ENCODE measurements at regions not wholly inside any gene's neighbourhood (a gene's known extent, or its start where the extent isn't known, plus 50 kb on each side); places are given as distances from the start of the nearest gene placed in this dataset.

DNA sequence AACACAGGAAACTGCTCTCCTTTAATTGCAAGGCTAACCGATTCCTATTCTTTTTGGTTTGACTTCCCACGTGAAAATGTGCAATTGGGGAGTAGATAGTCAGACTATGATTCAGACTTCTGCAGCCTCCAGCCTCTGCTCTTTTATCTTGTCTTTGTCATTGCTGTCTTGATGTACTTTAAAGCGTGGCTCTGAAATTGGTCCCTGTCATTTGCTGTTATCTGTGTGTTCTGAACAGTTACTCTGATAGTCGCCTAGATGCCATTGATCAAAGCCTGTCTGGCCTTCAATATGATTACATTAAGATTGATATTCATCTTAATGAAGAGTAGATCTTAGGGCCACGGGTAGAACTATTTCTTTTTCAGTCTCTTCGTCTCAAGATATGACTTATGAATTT, 799.2 kb downstream of the REEP3 start:
- TF ChIP-seq, protein P1, sequence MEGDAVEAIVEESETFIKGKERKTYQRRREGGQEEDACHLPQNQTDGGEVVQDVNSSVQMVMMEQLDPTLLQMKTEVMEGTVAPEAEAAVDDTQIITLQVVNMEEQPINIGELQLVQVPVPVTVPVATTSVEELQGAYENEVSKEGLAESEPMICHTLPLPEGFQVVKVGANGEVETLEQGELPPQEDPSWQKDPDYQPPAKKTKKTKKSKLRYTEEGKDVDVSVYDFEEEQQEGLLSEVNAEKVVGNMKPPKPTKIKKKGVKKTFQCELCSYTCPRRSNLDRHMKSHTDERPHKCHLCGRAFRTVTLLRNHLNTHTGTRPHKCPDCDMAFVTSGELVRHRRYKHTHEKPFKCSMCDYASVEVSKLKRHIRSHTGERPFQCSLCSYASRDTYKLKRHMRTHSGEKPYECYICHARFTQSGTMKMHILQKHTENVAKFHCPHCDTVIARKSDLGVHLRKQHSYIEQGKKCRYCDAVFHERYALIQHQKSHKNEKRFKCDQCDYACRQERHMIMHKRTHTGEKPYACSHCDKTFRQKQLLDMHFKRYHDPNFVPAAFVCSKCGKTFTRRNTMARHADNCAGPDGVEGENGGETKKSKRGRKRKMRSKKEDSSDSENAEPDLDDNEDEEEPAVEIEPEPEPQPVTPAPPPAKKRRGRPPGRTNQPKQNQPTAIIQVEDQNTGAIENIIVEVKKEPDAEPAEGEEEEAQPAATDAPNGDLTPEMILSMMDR (IDR thresholded peaks at IDR 0.05): no peak
- TF ChIP-seq POLR2A (IDR thresholded peaks at IDR 0.05): no peak
- no peaks in the 10 kb centered on the region for H3K27me3 ChIP-seq
- no peak for DNase-seq
- H3K4me3 ChIP-seq: no peak overlapping the region
- peaks cover 0 to 6% (median 0%) of the 10 kb centered on the region in 3 donors for H3K9me3 ChIP-seq
- no peak overlapping the region for H3K27ac ChIP-seq
- intact Hi-C loops (cut with DNase I): no loop called here
- no peaks in the 10 kb centered on the region for H3K36me3 ChIP-seq
- 61 to 64% methylated on average over 6 of the region's 6 CpGs for WGBS, 2 donors
- no peaks in the 10 kb centered on the region for H3K4me1 ChIP-seq

DNA sequence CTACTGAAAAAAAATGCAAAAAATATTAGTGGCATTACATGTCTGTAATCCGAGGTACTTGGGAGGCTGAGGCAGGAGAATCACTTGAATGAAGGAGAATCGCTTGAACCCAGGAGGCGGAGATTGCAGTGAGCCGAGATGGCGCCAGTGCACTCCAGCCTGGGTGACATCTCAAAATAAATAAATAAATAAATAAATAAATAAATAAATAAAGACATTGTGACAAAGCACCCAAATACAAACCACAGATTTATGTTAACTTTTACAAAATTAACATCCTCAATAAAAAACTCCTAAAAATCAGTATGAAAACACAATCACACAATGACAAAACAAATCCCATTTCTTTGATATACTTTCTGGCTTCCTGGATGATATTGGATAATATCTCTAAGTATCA, 808.3 kb downstream of the REEP3 start:
- Histone ChIP-seq H3K27ac (no peak overlapping the region), H3K4me1 (no peaks in the 10 kb centered on the region), H3K27me3 (no peaks in the 10 kb centered on the region), H3K9me3 (peaks cover 0 to 10% (median 0%) of the 10 kb centered on the region in 3 donors), H3K36me3 (no peaks in the 10 kb centered on the region), H3K4me3 (no peak overlapping the region)
- intact Hi-C loops (cut with DNase I): no loop called here
- TF ChIP-seq POLR2A (IDR thresholded peaks at IDR 0.05): no peak
- TF ChIP-seq, protein P1 (IDR thresholded peaks at IDR 0.05): no peak
- WGBS, 2 donors: 85 to 93% methylated on average over 5 of the region's 5 CpGs
- DNase-seq: no peak

DNA sequence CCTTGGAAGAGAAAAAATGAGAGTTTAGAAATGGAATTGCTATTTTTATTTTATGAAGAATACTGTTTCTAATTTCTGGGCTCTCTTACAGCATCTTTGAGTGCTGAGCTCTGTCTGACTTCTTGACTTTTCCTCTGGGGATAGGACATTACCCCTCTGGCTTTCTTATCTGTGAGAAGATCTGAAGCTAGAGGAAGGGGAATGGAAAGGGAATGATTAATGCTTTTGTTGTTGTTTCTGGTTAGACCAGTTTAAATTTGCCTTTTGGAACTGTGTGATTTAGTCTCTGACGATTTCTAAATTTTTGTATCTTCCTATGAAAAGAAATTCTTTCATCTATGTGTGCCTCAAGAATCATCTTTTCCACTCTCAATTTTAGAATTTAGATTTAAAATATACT, 811.4 kb downstream of the REEP3 start:
- 16 to 17% methylated on average over 1 of the region's 1 CpG for WGBS, 2 donors
- H3K27ac ChIP-seq: no peak overlapping the region
- no peak overlapping the region for H3K4me3 ChIP-seq
- no peak for DNase-seq
- H3K27me3 ChIP-seq: no peaks in the 10 kb centered on the region
- intact Hi-C loops (cut with DNase I): no loop called here
- no peaks in the 10 kb centered on the region for H3K4me1 ChIP-seq
- TF ChIP-seq POLR2A (IDR thresholded peaks at IDR 0.05): no peak
- TF ChIP-seq, protein P1 (IDR thresholded peaks at IDR 0.05): no peak
- no peaks in the 10 kb centered on the region for H3K36me3 ChIP-seq
- H3K9me3 ChIP-seq: no peaks in the 10 kb centered on the region

DNA sequence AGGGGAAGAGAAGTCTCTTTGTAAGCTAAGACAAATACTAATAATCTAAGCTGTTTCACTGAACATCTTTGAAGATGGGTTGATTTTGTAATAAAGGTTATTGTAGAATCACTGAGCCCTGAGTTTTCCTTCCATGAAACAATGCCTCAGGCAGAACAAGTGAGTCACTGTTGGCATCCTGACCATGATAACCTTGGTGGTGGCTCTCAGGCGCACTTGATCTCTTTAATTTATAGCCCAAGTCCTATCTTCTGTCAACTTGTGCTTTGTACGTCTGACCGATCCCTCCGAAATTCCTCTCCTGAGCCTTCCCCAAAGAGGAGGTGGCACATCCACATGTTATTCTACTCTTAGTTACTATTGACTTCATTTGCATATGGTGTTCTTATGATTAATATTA, 812.9 kb downstream of the REEP3 start:
- no peaks in the 10 kb centered on the region for H3K27me3 ChIP-seq
- intact Hi-C loops (cut with DNase I): no loop called here
- no peak for TF ChIP-seq POLR2A (IDR thresholded peaks at IDR 0.05)
- TF ChIP-seq, protein P1 (IDR thresholded peaks at IDR 0.05): no peak
- H3K36me3 ChIP-seq: no peaks in the 10 kb centered on the region
- no peak overlapping the region for H3K4me3 ChIP-seq
- WGBS, 2 donors: 88 to 93% methylated on average over 4 of the region's 4 CpGs
- no peak for DNase-seq
- H3K27ac ChIP-seq: no peak overlapping the region
- no peaks in the 10 kb centered on the region for H3K9me3 ChIP-seq
- H3K4me1 ChIP-seq: no peaks in the 10 kb centered on the region

DNA sequence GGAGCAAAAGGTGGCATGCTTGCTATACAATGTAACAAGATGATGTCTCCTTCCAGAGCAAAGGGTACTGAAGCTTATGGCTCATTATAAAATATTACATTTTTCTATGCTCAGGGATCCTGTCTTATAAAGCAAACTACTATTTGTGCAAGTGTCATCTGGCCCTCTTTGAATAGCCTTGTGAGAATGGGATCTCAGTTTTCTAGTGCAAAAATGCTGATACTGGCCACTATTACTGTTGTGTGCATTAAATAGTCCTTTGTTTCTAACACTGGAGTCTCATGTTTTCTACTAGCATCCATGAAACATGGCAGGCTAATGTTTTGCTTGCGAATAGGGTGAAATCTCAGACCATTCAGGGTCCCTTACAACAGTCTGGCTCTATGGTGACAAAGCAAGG, 823.0 kb downstream of the REEP3 start:
- H3K9me3 ChIP-seq: no peaks in the 10 kb centered on the region
- DNase-seq: no peak
- no peaks in the 10 kb centered on the region for H3K4me1 ChIP-seq
- intact Hi-C loops (cut with DNase I): no loop called here
- H3K27me3 ChIP-seq: no peaks in the 10 kb centered on the region
- no peak for TF ChIP-seq POLR2A (IDR thresholded peaks at IDR 0.05)
- TF ChIP-seq, protein P1 (IDR thresholded peaks at IDR 0.05): no peak
- 50 to 77% methylated on average over 1 of the region's 1 CpG for WGBS, 2 donors
- no peak overlapping the region for H3K27ac ChIP-seq
- H3K36me3 ChIP-seq: no peaks in the 10 kb centered on the region
- no peak overlapping the region for H3K4me3 ChIP-seq

All from esophagus squamous epithelium (tissue), 5 donors.